HG03095 (cell line): ENCODE measurements at regions not wholly inside any gene's neighbourhood (a gene's known extent, or its start where the extent isn't known, plus 50 kb on each side); places are given as distances from the start of the nearest gene placed in this dataset.

Source experiments
- ATAC-seq: cut with Tn5 transposase; IDR thresholded peaks from one replicate; pipeline ENCODE4 v1.9.1; 2021; ENCODE audit warnings: moderate library complexity; ENCODE audit not compliant: unreplicated experiment

- ATAC-seq, result no peak
Measured at GRCh38 chrX:98331407-98331806, 1447.7 kb downstream of the RPA4 start.

- no peak for ATAC-seq
Measured at GRCh38 chrX:98338544-98338943, 1454.8 kb downstream of the RPA4 start.

GRCh38 chrX:98350940-98351339 lies 1467.2 kb downstream of the RPA4 start:
- no peak for ATAC-seq

GRCh38 chrX:98357146-98357545 lies 1473.4 kb downstream of the RPA4 start:
- no peak for ATAC-seq

- no peak for ATAC-seq
Measured at GRCh38 chrX:98362630-98363029, 1478.9 kb downstream of the RPA4 start.

GRCh38 chrX:98371994-98372393 lies 1488.3 kb downstream of the RPA4 start:
- no peak for ATAC-seq

GRCh38 chrX:98379134-98379533 lies 1495.4 kb downstream of the RPA4 start:
- no peak for ATAC-seq

- no peak for ATAC-seq
Measured at GRCh38 chrX:98380106-98380505, 1496.4 kb downstream of the RPA4 start.

- ATAC-seq, result no peak
Measured at GRCh38 chrX:98380556-98380955, 1496.8 kb downstream of the RPA4 start.

- ATAC-seq, result no peak
Measured at GRCh38 chrX:98398542-98398941, 1514.8 kb downstream of the RPA4 start.

- no peak for ATAC-seq
Measured at GRCh38 chrX:98405376-98405775, 1521.7 kb downstream of the RPA4 start.

GRCh38 chrX:98407584-98407983 lies 1523.9 kb downstream of the RPA4 start:
- ATAC-seq, result no peak

GRCh38 chrX:98409867-98410266 lies 1526.2 kb downstream of the RPA4 start:
- no peak for ATAC-seq

GRCh38 chrX:98412058-98412457 lies 1528.3 kb downstream of the RPA4 start:
- no peak for ATAC-seq

GRCh38 chrX:98422536-98422935 lies 1538.8 kb downstream of the RPA4 start:
- no peak for ATAC-seq

GRCh38 chrX:98432413-98432812 lies 1548.7 kb downstream of the RPA4 start:
- ATAC-seq, result no peak

- no peak for ATAC-seq
Measured at GRCh38 chrX:98448524-98448923, 1564.8 kb downstream of the RPA4 start.

- no peak for ATAC-seq
Measured at GRCh38 chrX:98452456-98452855, 1568.7 kb downstream of the RPA4 start.

- no peak for ATAC-seq
Measured at GRCh38 chrX:98459669-98460068, 1576.0 kb downstream of the RPA4 start.

- no peak for ATAC-seq
Measured at GRCh38 chrX:98480606-98481005, 1596.9 kb downstream of the RPA4 start.

GRCh38 chrX:98481636-98482035 lies 1597.9 kb downstream of the RPA4 start:
- no peak for ATAC-seq

- ATAC-seq, result no peak
Measured at GRCh38 chrX:98490670-98491069, 1607.0 kb downstream of the RPA4 start.

GRCh38 chrX:98501426-98501825 lies 1617.7 kb downstream of the RPA4 start:
- no peak for ATAC-seq

- no peak for ATAC-seq
Measured at GRCh38 chrX:98506907-98507306, 1623.2 kb downstream of the RPA4 start.
